ENCODE measurements at regions not wholly inside any gene's neighbourhood (a gene's known extent, or its start where the extent isn't known, plus 50 kb on each side); places are given as distances from the start of the nearest gene placed in this dataset.

DNA sequence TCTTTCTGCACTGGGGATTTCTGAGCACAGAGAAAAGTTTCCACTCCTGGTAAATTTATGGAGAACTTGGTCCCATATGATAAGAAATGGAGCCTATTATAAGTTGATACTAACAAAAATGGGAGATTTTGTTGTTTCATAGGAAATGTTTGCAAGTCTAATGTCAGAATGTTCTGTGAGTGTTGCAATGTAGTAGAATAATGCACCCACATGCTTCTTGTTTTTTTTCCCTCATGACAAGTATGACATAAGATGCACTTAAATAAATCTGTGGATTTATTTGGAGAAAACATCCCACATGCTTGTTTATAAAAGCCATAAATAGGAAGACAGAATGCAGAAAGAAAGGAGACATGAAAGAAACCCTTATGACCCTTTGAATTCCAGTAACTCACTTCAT is 50.8 kb upstream of the KCNJ6 start:
- no peak for DNase-seq (ENCODE audit: low read depth)

DNA sequence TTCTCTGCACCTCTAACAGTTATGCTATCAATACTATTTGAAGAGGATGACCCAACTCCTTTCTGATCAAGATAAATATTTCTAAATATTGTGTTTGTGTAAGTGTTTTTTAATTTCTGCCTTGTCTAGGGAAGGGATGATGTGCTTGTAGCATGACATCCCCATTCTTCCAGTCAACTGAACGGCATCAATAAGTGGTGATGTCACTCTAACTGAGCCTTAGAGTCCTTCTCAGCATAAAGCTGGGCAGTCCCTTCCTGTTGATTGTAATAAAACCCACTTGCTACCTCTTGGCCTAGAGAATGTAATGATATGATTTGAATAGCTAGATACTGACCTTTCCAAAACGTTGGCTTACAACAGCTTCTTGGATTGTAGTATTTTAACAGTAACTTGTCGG is 52.5 kb upstream of the KCNJ6 start:
- DNase-seq (ENCODE audit: low read depth): no peak

DNA sequence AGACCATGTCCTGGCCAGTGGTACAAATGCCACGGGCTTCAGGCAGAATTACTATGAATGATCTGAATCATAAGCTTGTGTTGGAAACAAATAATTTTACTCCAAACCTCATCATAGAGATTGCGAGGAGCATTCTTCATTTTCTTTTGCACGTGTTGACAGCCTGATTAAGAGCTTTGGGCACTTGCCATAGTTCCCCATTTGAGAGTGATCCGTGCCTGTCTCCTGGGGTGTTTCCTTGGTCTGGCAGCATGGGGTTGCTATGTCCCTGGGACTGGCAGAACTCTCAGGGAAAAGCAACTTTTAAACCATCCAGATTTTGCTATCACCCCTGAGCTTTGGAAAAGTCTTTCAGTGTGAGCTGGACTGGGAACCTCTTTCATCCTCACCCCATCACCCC is 54.3 kb upstream of the KCNJ6 start:
- no peak for DNase-seq (ENCODE audit: low read depth)

DNA sequence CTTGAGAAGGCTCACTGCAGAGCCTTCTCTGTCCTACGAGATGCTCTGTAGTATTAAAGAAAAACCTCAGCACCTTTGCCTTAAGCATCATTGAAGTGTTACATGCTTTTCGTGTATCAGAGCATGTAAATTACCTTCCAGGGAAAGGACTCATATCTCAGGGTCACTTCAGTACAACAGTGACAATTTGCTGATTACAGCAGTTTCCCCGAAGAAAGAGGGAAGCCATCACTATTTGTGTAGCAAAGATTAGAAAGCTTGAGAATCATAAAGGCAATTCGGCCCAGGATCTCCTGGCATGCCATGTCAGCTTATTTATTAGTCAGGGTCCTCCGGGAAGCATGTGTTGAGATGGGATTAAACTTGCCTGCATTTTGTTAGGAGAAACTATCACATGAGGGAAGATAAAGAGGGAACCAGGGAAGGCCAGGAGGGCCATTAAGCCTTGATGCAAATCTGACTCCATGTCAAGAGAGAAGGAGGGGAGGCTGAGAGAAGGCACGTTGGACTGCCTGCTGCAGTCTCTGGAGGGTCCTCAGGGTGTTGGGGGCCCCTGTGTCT is 55.2 kb upstream of the KCNJ6 start:
- DNase-seq (ENCODE audit: low read depth): no peak

DNA sequence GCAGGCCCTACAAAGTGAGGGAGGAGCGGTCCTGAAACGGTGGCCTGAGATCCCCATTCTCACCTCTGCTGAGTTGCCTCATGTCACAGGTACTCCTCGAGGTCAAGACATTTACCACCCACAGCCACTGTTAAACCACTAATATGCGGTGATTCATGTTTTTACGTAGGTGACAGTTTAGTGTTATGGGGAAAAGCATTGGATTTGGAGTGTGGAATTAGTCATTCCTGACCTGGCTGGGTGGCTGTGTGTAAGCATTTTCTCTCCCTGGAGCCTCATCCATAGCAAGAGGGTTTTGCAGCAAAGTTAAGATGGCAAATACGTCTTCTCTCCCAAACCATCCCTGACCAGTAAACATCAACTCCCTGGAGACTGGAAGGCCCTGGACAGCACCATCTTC is 57.8 kb upstream of the KCNJ6 start:
- DNase-seq (ENCODE audit: low read depth): no peak

DNA sequence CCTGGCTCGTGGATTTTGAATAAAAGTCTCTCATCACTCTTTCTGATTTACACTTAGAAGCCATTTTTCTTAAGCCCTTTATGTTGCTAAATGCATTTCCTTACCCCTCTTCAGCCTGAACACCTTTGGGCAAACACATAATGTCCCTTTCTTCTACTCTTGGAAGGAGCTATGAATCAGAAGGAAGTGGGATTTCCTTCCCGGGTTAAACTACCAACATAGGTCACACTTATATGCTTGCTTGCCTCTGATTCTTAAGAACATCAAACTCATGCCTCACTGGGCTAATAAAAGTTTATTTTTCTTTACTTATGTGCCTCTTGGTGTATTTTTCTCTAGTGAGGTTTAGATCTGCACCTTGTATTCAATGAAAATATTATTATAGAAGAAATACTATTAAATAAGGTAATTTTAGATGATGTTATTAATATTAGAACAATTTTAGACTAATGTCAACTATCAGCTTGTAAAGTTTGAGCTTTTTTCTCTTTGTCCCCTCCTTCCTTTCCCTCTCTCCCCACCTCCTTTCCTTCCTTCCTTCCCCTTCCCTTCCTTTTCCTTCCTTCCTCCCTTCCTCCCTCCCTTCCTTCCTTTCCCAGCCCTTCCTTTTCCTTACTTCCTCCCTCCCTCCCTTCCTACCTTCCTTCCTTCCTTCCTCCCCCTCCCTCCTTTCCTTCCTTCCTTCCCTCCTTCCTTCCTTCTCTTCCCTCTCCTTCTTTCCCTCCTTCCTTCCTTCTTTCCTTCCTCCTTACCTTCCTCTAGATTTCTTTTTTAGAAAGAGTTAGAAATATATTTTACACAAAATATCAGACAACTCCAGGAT is 66.5 kb upstream of the KCNJ6 start:
- DNase-seq (ENCODE audit: low read depth): no peak

DNA sequence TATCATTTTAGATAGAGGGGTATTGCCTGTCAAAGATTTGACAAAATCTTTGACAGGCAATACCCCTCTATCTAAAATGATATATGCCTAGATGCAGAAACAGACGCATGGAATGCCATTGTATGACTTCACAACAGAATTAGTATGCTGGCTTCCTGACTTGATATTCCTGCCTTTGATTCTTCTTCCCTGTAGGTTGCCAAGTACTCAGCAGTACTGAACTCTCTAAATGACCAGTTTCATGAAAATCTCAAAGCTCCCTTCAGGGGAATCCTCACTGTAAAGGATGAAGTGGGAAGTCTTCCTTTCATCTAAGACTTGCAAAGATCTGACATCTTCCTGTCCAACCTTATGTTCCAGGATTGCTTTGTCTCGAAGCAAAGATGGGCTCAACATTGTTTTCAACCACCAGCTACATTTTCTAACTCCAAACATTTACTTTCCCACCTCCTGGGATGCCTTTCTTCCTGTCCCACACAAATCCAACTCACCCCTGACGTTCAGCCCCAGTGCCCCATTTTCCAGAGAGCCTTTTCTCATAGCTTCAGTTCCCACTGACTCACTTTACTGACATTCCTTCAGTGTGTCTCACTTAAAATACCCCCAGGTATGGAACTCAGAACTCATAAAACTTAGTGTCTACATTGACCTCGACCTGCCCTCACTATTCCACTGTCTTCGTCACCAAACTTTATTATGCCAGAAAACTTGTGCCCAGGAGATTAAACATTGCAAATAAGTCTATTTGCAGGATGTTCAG is 67.3 kb upstream of the KCNJ6 start:
- no peak for DNase-seq (ENCODE audit: low read depth)

DNA sequence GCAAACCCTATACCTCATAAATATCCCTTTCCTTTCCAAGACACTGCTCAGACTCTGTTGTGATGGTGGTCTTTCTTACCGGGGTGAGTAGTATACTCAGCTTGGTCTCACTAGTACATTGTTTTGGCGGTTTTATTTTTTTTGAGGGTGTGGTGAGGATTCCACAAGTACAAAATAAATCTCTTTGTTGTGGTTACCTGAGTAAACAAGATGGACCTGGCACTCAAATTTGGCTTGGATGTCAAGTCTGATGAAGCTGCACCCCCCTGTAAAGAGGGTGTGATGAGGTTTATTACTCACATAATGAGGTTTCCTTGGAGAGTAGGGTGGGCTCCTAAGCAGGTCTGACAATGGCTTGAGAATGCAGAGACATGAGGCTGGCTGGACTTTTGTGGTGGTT is 68.2 kb upstream of the KCNJ6 start:
- no peak for DNase-seq (ENCODE audit: low read depth)

DNA sequence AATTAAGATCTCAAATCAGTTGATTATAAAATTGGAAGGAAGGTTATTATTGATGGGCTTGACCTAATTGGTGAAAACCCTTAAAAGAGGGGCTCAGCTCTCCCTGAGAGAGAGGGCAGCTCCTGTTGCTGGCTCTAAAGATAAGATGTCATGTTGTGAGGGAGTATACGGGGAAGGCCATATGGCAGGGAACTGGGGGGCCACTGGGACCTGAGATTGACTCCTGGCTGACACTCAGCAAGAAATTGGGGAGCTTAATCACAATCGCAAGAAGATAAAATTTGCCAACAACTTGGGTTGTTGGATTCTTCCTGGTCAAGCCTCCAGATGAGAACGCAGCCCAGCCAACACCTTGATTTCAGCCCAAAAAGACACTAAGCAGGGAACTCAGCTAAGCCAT is 69.7 kb upstream of the KCNJ6 start:
- DNase-seq (ENCODE audit: low read depth): no peak

DNA sequence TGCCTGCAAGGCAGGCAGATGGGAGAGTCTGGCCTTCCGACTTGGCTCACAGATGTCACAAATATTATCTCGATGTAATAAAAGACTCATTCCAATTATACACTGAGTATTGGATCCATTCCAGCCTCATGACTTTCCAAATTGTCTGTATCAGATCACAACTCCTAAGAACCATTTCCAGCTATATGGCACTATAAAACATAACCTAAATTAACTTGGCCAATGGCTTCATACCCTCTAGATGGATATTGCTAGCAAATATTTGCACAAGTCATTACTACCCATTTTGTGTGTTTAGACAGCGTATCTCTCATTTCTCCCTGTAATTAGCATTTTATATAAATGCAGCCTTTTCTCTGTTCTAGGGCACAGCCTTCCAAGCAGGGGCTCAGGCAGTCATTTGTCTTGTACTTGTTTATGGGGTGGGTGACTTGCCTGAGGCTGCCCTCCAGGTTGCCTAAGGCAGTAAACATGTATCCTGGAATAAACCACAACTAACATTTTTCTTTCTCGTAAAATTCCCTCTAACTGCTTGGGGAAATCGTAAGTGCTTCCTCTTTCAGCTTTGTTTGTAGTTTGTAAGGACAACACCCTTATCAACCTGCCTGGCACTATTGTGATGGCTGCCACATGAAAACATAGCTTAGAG is 70.6 kb upstream of the KCNJ6 start:
- DNase-seq (ENCODE audit: low read depth): no peak

DNA sequence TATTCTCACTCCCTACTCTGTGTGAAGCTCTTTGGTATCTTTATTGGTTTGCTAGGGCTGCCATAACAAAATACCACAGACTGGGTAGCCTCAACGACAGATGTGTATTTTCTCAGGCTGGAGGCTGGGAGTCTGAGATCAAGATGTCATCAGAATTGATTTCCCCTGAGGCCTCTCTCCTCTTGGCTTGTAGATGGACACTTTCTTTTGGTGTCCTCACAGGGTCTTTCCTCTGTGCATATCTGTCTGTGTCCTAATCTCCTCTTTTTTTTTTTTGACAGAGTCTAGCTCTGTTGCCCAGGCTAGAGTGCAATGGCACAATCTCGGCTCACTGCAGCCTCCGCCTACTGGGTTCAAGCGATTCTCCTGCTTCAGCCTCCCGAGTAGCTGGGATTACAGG is 71.4 kb upstream of the KCNJ6 start:
- no peak for DNase-seq (ENCODE audit: low read depth)

DNA sequence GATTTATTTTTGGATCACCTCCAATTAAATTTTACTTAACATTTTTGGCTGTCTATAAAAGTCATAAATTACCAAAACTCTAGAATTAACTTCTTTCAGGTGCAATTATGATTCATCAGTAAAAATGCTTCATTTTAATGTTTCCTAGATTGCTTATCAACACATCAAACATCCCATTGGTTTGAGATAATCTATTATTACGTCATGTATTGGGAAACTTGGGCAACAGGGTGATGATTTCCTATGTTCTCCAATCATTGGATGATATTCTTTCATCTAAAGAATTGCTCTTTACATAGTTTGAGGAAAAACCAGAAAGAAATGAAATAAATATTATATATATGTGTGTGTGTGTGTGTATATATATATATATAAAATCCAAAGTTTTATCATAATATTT is 76.8 kb upstream of the KCNJ6 start:
- no peak for DNase-seq (ENCODE audit: low read depth)

DNA sequence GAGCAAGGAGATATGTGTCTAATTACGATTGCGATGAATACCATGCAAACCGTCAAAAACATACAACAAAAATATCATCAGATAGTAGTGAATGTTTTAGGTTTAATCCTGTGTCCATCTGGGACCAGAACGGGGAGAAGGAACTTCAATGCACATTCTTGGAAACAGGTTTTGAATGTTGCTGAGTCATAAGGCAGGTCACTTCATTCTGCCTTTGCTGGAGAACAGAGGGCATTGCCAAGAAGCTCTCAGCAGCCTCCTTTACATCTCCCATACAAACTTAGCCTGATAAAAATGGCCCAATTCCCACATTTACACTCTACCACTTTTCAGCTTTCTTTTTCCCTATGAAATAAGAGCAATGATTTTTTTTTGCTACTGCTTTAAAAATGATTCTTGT is 78.0 kb upstream of the KCNJ6 start:
- DNase-seq (ENCODE audit: low read depth): no peak

DNA sequence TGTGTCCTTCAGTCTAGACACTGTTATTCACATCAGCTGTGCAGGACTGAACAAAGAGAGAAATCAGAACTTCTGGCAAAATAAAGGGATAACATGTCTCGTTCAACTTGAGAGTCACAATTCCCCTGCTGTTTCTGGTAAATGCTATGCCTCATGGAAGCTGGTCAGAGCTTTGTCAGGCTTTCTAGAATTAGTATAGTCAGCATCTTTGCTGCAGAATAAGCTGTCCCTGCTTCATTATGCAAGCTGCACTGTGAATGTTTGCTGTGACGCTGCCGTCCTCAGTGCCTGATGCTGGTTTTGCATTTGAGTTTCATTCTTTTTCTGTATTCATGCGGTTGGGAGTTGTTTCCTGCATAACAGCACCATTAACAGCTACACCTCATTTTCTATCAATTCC is 96.4 kb upstream of the KCNJ6 start:
- DNase-seq (ENCODE audit: low read depth): no peak

DNA sequence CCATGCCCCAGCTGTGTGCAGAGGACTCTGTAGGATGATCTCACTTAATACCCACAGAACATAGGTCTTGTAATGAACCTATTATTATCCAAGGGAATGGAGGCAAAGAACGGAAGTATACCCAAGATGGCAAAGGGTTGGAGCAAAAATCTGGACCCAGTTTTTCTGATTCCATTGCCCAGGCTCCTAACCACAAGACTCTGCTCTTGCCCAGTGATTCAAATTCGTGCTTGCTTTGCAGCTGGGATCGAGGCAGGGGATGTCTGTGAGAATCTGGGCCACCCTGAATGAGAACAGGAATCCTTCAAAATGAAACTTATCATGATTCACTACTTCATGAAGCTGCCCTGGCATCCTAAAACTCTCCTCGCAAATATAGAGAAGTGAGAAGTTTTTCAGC is 97.5 kb upstream of the KCNJ6 start:
- no peak for DNase-seq (ENCODE audit: low read depth)

DNA sequence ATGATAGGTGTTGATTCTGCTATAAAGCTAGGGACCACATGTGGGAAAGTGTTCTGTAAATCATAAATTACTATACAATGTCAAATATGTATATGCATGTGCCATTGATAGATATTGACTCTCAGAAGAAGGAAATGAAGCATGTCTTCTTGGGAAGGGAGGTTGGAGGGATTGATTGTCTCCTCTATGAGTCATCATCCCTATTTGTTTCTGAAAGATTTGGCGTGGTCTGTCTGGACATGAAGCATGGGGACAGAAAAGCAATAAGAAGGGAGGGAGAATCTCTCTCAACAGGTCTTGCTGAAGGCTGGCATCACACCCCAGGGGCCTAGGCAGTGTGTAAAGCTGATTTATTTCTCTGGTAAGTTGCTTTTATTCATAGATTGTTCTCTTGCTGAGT is 98.0 kb upstream of the KCNJ6 start:
- no peak for DNase-seq (ENCODE audit: low read depth)

DNA sequence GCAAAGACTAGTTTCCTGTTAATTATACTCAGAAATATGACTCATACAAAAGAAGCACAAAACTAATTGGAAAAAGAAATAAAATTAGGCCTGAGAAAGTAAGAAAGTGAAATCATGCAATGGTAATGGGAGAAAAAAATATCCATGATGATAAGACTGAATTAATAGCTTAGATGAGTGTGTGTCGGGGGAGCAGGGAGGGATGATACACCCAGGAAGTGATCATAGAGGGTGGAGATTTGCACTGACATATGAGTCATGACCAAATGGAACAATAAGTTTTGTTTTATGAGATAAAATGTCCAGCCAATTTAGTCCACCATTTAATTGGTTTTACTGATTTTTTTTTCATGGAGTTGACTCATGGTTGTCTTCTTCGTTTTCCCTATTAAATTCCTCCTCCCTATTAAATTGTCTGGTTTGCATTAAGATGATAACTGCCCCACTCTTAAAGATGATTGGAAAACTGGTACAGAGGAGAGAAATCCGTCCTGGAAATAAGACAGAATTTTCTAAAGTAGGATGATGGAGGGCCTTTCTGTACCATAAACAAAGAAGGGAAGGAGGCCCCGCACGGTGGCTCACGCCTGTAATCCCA is 111.7 kb upstream of the KCNJ6 start:
- no peak for DNase-seq (ENCODE audit: low read depth)

DNA sequence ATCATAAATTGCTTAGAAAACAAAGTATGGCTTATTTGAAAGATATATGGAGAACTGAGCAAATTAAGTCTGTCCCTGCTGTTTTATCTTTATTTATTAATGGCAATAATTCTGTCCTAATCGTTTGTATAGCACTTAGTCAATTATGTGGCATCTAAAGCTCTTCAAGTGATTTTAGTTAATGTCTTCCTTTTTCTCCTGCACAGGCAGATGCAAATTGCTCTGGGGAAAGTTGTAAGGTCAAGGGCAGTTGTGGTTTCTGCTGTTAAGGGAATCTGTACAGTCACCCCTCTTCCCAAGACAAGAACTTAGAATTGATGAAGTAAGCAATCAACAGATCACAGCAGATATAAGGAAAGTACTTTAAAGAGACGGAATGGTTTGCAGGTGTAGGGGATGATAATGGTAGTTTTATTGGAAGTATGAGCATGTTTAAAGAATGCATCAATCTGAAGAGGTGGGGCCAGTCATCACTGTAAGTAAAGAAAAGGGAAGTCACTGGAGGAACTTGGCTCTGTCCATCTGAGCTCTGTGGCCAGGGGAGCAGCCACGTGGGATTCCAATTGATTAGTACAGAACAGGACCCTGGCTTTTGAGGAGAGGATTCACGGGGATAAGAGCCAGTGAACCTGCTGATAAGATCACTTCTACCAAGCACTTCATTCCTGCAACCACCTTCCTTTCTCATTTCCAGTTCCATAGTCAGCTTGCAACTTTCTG is 116.0 kb upstream of the KCNJ6 start:
- DNase-seq (ENCODE audit: low read depth): no peak

DNA sequence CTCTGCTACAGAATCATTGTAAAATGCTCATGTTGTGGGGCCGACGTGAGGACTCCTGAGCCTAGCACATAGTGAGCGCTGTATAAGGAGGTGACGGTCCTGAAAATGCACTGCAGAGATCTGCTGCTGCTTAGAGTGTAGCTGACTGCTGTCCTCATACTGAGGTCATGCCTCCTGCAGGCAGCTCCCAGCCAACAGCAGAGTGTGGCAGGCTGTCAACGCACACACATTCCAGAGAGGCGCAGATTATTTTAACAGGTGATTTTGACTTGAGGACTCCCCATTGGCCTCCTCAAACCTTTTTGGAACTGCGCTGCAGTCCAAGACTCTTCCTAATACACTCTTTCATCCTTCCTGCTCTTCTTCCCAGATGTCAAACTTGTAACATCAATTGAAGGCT is 119.8 kb upstream of the KCNJ6 start:
- no peak for DNase-seq (ENCODE audit: low read depth)

DNA sequence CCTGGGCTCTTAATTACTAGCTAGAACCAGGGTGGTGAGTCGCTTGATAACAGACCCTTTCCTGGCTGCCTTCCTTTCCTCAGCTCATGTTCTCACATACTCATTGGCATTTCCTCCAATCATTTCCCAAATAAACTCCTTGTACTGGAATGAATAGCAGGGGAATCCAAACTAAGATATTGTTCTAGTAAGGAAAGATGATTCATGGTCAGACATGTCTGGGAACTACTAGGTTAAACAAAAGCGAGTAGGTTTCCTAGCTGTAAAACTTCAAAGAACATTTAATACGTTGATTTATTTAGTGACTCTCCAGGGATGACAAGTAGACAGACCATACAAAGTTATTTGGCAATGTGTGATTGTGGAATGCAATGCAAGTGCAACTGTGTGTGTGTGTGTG is 121.2 kb upstream of the KCNJ6 start:
- no peak for DNase-seq (ENCODE audit: low read depth)

DNA sequence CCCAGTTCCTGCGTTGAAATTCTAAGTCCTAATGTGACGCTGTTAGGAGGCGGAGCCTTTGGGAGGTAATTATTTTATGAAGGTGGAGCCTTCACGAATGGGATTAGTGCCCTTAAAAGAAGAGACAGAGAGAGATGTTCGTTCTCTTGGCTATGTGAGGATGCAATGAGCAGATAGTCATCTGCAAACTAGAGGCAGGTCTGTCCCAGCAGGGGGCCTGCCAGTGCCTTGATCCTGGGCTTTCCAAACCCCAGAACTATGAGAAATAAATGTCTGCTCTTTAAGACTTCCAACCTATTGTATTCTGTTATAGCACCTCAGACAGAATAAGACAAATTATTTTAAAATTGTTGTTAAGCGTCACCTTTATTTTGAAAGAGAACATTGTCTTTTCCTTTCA is 123.1 kb upstream of the KCNJ6 start:
- no peak for DNase-seq (ENCODE audit: low read depth)

DNA sequence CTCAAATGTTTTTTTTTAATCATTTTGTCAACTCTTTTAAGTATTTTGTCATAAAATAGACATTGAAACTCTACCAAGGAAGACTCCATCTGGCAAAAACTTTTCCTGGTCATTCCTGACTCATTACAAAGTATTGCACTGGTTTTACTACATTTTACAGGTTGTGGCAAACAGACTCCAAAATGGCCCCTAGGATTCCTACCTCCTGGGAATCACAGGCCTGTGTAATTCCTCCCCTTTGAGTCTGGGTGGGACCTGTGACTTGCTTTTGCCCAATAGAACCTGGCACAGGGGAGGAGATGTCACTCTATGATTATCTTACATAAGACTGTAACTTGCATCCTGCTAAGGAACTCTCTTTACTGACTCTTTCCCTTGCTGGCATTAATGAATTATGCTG is 123.6 kb upstream of the KCNJ6 start:
- no peak for DNase-seq (ENCODE audit: low read depth)
